Testis (tissue), 2 donors: ENCODE measurements at regions not wholly inside any gene's neighbourhood (a gene's known extent, or its start where the extent isn't known, plus 50 kb on each side); places are given as distances from the start of the nearest gene placed in this dataset.

Source experiments
- DNase-seq: peaks from one replicate; pipeline ENCODE4 v3.0.0-alpha.2; 2019
- H3K27ac ChIP-seq, 2 donors: fragments of 200-600 bp; sonication (generic); one replicate each; pipeline ENCODE4 v1.5.1; 2019
- H3K27me3 ChIP-seq: fragments of 200-600 bp; sonication (generic); one replicate; pipeline ENCODE4 v1.5.1; 2019
- H3K36me3 ChIP-seq: fragments of 200-600 bp; sonication (generic); one replicate; pipeline ENCODE4 v1.5.1; 2017; ENCODE audit warnings: low read depth; ENCODE audit errors: missing control alignments
- H3K4me1 ChIP-seq: fragments of 200-600 bp; sonication (generic); one replicate; pipeline ENCODE4 v1.5.1; 2019
- H3K4me3 ChIP-seq, 2 donors: fragments of 200-600 bp; sonication (generic); one replicate each; pipeline ENCODE4 v1.5.1; 2017 to 2019
- H3K9me3 ChIP-seq: fragments of 200-600 bp; sonication (generic); one replicate; pipeline ENCODE4 v1.5.1; 2017
- CTCF ChIP-seq, 3 experiments: fragments of 450-650 bp in 2 of 3; fragments of 200-600 bp in 1 of 3; sonication (generic) in 1 of 3; IDR thresholded peaks; one replicate each; pipeline ENCODE4 v1.5.1; 2016 to 2019; ENCODE audit warnings: antibody characterized with exemption in 3 of 3, mild to moderate bottlenecking in 2 of 3, moderate library complexity in 1 of 3
- POLR2A ChIP-seq: fragments of 450-650 bp; IDR thresholded peaks from one replicate; pipeline ENCODE4 v1.6.1; 2017; ENCODE audit warnings: antibody characterized with exemption, mild to moderate bottlenecking, moderate library complexity
- WGBS, 2 donors: methylation state at CpG; one replicate each; pipeline ENCODE4 v1.1.5; 2018; 5-methylcytosine and 5-hydroxymethylcytosine counted together
- intact Hi-C: fragments of 100-400 bp; cut with DNase I; formaldehyde crosslinking; loops from one replicate; pipeline ENCODE4 v1.15.1; 2023; ENCODE audit warnings: low total_unique reads

GRCh38 chr7:13151978-13152377, 464.5 kb downstream of the ARL4A start:
- no peaks in the 10 kb centered on the region for H3K36me3 ChIP-seq
- WGBS, 2 donors: 93 to 94% methylated on average over 1 of the region's 1 CpG

GRCh38 chr7:13152755-13153154, 465.3 kb downstream of the ARL4A start:
- TF ChIP-seq POLR2A (no peak), CTCF (IDR thresholded peaks at IDR 0.05) (no peak)
- Histone ChIP-seq H3K4me1 (no peaks in the 10 kb centered on the region), H3K27ac (no peak overlapping the region), H3K9me3 (no peaks in the 10 kb centered on the region), H3K36me3 (no peaks in the 10 kb centered on the region), H3K27me3 (no peaks in the 10 kb centered on the region), H3K4me3 (no peak overlapping the region)
- no peak for DNase-seq
- intact Hi-C loops: no loop called here

More at GRCh38 chr7:13151978-13152377, 464.5 kb downstream of the ARL4A start:
- no peak for TF ChIP-seq POLR2A
- no peak for TF ChIP-seq CTCF (IDR thresholded peaks at IDR 0.05)
- DNase-seq: no peak
- no peak overlapping the region for H3K4me3 ChIP-seq
- intact Hi-C loops: no loop called here
- H3K9me3 ChIP-seq: no peaks in the 10 kb centered on the region
- no peaks in the 10 kb centered on the region for H3K27me3 ChIP-seq
- H3K27ac ChIP-seq: no peak overlapping the region
- H3K4me1 ChIP-seq: no peaks in the 10 kb centered on the region

GRCh38 chr7:13153266-13153665, 465.8 kb downstream of the ARL4A start:
- WGBS, 2 donors: 67 to 77% methylated on average over 2 of the region's 2 CpGs
- no peak for DNase-seq
- Histone ChIP-seq H3K9me3 (no peaks in the 10 kb centered on the region), H3K36me3 (no peaks in the 10 kb centered on the region), H3K4me1 (no peaks in the 10 kb centered on the region), H3K4me3 (no peak overlapping the region), H3K27me3 (no peaks in the 10 kb centered on the region), H3K27ac (no peak overlapping the region)
- no peak for TF ChIP-seq POLR2A
- TF ChIP-seq CTCF (IDR thresholded peaks at IDR 0.05): no peak
- intact Hi-C loops: no loop called here

- Histone ChIP-seq H3K4me1 (no peaks in the 10 kb centered on the region), H3K27ac (no peak overlapping the region), H3K27me3 (no peaks in the 10 kb centered on the region), H3K36me3 (no peaks in the 10 kb centered on the region), H3K9me3 (no peaks in the 10 kb centered on the region), H3K4me3 (no peak overlapping the region)
- DNase-seq: no peak
- intact Hi-C loops: no loop called here
- TF ChIP-seq CTCF (IDR thresholded peaks at IDR 0.05): no peak
- no peak for TF ChIP-seq POLR2A
Observed at GRCh38 chr7:13153742-13154141, 466.3 kb downstream of the ARL4A start.

GRCh38 chr7:13155188-13155587, 467.8 kb downstream of the ARL4A start:
- DNase-seq: no peak
- Histone ChIP-seq H3K27ac (no peak overlapping the region), H3K36me3 (no peaks in the 10 kb centered on the region), H3K4me3 (no peak overlapping the region), H3K4me1 (no peaks in the 10 kb centered on the region), H3K9me3 (no peaks in the 10 kb centered on the region), H3K27me3 (no peaks in the 10 kb centered on the region)
- intact Hi-C loops: no loop called here
- 62 to 71% methylated on average over 1 of the region's 1 CpG for WGBS, 2 donors
- TF ChIP-seq CTCF (IDR thresholded peaks at IDR 0.05) (no peak), POLR2A (no peak)
